WTC11 (cell line): ENCODE measurements at regions not wholly inside any gene's neighbourhood (a gene's known extent, or its start where the extent isn't known, plus 50 kb on each side); places are given as distances from the start of the nearest gene placed in this dataset.

ENCODE experiments used
- ATAC-seq: fragments of 200-7000 bp; cut with Tn5 transposase; 2 replicates; pipeline ENCODE4 v1.10.0; 2021; ENCODE audit warnings: mild to moderate bottlenecking, moderate library complexity
- CTCF ChIA-PET: fragments of 300-600 bp; sonication (Branson Sonifier 250); formaldehyde crosslinking; loops from one replicate; lab custom pipeline; 2021; ENCODE audit warnings: antibody characterized with exemption; lab: Charles Lee
- POLR2A ChIA-PET: fragments of 350-600 bp; sonication (Branson Sonifier 250); formaldehyde crosslinking; loops from one replicate; lab custom pipeline; 2021; ENCODE audit warnings: antibody characterized with exemption; lab: Charles Lee
- DNase-seq: peaks from one replicate; pipeline ENCODE4 v3.0.0; 2021; ENCODE audit warnings: low spot score
- H3K27ac Mint-ChIP-seq: 2 replicates; pipeline ENCODE4 v1.8.0; 2021; ENCODE audit warnings: mixed read lengths
- H3K27me3 Mint-ChIP-seq: 2 replicates; pipeline ENCODE4 v1.8.0; 2021; ENCODE audit warnings: low read depth, mild to moderate bottlenecking, moderate library complexity, mixed read lengths
- H3K36me3 Mint-ChIP-seq: 2 replicates; pipeline ENCODE4 v1.8.0; 2021; ENCODE audit warnings: mixed read lengths
- H3K4me1 Mint-ChIP-seq: 2 replicates; pipeline ENCODE4 v1.8.0; 2022; ENCODE audit warnings: mixed read lengths
- H3K4me3 Mint-ChIP-seq: 2 replicates; pipeline ENCODE4 v1.8.0; 2021; ENCODE audit warnings: mild to moderate bottlenecking, moderate library complexity, mixed read lengths
- H3K9me3 Mint-ChIP-seq: 2 replicates; pipeline ENCODE4 v1.8.0; 2021; ENCODE audit warnings: mixed read lengths
- ATF2 ChIP-seq: sonication (generic); formaldehyde crosslinking; IDR thresholded peaks from 2 replicates; pipeline ENCODE4 v1.8.1; 2022; ENCODE audit warnings: low read depth, missing genetic modification reagents, borderline replicate concordance
- GABPB1 ChIP-seq: sonication (generic); formaldehyde crosslinking; IDR thresholded peaks from 2 replicates; pipeline ENCODE4 v1.8.1; 2023; ENCODE audit warnings: mild to moderate bottlenecking, missing genetic modification reagents
- IRF1 ChIP-seq: sonication (generic); formaldehyde crosslinking; IDR thresholded peaks from 2 replicates; pipeline ENCODE4 v1.8.0; 2023; ENCODE audit warnings: missing genetic modification reagents
- KAT7 ChIP-seq: sonication (generic); formaldehyde crosslinking; IDR thresholded peaks from 2 replicates; pipeline ENCODE4 v1.8.1; 2023; ENCODE audit warnings: missing genetic modification reagents, mild to moderate bottlenecking, borderline replicate concordance
- NR2C2 ChIP-seq: sonication (generic); formaldehyde crosslinking; IDR thresholded peaks from 2 replicates; pipeline ENCODE4 v1.8.0; 2022; ENCODE audit warnings: mild to moderate bottlenecking, missing genetic modification reagents
- OVOL2 ChIP-seq: fragments of 250-450 bp; sonication (Bioruptor Pico); IDR thresholded peaks from 2 replicates; pipeline ENCODE4 v1.9.0; 2021; ENCODE audit warnings: mild to moderate bottlenecking, borderline replicate concordance
- TP53 ChIP-seq: sonication (generic); formaldehyde crosslinking; IDR thresholded peaks from 2 replicates; pipeline ENCODE4 v1.8.1; 2023; ENCODE audit warnings: mild to moderate bottlenecking, missing genetic modification reagents
- ZNF232 ChIP-seq: sonication (generic); formaldehyde crosslinking; IDR thresholded peaks from 2 replicates; pipeline ENCODE4 v1.8.0; 2022; ENCODE audit warnings: mild to moderate bottlenecking, missing genetic modification reagents
- ZNF423 ChIP-seq: fragments of 250-450 bp; sonication (Bioruptor Pico); IDR thresholded peaks from 2 replicates; pipeline ENCODE4 v2.1.2; 2022; ENCODE audit warnings: mild to moderate bottlenecking, moderate library complexity
- TF ChIP-seq, protein P1 (sequence below): fragments of 250-450 bp; sonication (Bioruptor Pico); conservative IDR thresholded peaks from 2 replicates; pipeline ENCODE4 v1.9.0; 2021; ENCODE audit warnings: mild to moderate bottlenecking
- TF ChIP-seq, protein P2 (sequence below): fragments of 250-450 bp; sonication (Bioruptor Pico); IDR thresholded peaks from 2 replicates; pipeline ENCODE4 v1.9.0; 2021; ENCODE audit warnings: mild to moderate bottlenecking
- TF ChIP-seq, protein P3 (sequence below): sonication (generic); formaldehyde crosslinking; IDR thresholded peaks from 2 replicates; pipeline ENCODE4 v1.8.0; 2022; ENCODE audit warnings: missing genetic modification reagents

DNA sequence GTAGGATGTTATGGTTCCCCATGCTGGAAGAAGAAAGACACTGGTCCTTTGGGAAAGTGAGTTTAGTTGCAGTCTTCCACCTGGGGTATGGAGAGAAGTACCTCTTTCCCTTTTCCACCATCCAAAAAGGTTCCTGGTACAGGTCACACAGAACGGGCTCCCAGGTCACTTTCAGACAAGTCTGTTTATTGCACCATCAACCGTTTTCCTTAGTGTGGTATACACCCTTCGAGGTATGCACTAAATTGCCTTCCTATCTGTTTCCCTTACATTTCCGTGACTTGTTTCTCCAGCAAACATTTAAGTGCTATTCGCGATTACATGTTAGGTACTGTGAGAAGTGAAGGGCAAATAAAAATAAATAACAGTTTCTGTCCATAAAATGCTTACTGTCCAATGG, 185.1 kb downstream of the ARL4A start (continued):
- TF ChIP-seq, protein P1, sequence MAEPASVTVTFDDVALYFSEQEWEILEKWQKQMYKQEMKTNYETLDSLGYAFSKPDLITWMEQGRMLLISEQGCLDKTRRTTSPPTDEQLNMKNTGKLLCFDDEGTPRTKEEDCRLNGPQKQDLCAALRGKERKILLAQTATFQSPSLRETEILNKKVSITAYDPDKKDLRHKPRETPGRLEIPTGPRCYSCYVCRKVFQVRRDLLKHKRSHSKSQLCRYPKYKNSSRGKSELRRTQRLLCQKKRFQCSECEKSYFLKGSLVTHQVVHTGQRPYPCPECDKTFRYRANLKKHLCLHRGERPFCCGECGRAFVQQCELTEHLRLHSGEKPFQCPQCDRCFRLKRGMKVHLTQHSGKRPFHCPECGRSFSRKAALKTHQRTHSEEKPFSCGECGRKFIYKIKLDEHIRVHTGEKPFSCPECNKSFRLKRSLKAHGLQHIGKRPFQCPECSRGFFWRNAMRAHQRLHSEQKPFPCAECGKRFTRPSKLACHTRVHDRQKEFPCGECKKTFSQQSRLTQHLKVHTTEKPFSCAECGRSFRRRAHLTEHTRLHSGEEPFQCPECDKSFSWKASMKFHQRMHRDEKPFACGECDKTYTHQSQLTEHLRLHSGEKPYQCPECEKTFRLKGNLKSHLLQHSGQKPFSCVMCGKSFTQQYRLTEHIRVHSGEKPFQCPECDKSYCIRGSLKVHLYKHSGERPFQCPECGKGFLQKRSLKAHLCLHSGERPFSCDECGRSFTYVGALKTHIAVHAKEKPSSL: no peak
- no peak for TF ChIP-seq NR2C2 (CRISPR knock-in tag)
- no peak for TF ChIP-seq KAT7 (CRISPR knock-in tag)
- no peak for TF ChIP-seq ZNF232 (CRISPR knock-in tag)
- no peak for TF ChIP-seq TP53 (CRISPR knock-in tag)
- TF ChIP-seq, protein P2, sequence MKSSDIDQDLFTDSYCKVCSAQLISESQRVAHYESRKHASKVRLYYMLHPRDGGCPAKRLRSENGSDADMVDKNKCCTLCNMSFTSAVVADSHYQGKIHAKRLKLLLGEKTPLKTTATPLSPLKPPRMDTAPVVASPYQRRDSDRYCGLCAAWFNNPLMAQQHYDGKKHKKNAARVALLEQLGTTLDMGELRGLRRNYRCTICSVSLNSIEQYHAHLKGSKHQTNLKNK (CRISPR knock-in tag): no peak
- TF ChIP-seq, protein P3, sequence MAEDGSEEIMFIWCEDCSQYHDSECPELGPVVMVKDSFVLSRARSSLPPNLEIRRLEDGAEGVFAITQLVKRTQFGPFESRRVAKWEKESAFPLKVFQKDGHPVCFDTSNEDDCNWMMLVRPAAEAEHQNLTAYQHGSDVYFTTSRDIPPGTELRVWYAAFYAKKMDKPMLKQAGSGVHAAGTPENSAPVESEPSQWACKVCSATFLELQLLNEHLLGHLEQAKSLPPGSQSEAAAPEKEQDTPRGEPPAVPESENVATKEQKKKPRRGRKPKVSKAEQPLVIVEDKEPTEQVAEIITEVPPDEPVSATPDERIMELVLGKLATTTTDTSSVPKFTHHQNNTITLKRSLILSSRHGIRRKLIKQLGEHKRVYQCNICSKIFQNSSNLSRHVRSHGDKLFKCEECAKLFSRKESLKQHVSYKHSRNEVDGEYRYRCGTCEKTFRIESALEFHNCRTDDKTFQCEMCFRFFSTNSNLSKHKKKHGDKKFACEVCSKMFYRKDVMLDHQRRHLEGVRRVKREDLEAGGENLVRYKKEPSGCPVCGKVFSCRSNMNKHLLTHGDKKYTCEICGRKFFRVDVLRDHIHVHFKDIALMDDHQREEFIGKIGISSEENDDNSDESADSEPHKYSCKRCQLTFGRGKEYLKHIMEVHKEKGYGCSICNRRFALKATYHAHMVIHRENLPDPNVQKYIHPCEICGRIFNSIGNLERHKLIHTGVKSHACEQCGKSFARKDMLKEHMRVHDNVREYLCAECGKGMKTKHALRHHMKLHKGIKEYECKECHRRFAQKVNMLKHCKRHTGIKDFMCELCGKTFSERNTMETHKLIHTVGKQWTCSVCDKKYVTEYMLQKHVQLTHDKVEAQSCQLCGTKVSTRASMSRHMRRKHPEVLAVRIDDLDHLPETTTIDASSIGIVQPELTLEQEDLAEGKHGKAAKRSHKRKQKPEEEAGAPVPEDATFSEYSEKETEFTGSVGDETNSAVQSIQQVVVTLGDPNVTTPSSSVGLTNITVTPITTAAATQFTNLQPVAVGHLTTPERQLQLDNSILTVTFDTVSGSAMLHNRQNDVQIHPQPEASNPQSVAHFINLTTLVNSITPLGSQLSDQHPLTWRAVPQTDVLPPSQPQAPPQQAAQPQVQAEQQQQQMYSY (CRISPR knock-in tag): no peak
- no peak for TF ChIP-seq GABPB1 (CRISPR knock-in tag)

- Mint-ChIP-seq H3K27ac (no peak overlapping the region), H3K27me3 (no peaks in the 10 kb centered on the region), H3K4me1 (no peaks in the 10 kb centered on the region), H3K9me3 (no peaks in the 10 kb centered on the region), H3K4me3 (no peak overlapping the region), H3K36me3 (no peaks in the 10 kb centered on the region)
- CTCF ChIA-PET: interaction anchor here (1.7 kb wide), 1 partner anchor 187 kb away, joined by 6 read pairs; no protein-coding TSS in a partner anchor
- no peak for DNase-seq
- ATAC-seq: no peak
- POLR2A ChIA-PET: interaction anchor here (0.6 kb wide), 1 partner anchor 11 kb away, joined by 3 read pairs; no protein-coding TSS in a partner anchor
- TF ChIP-seq ZNF423 (CRISPR knock-in tag): no peak
- no peak for TF ChIP-seq OVOL2
- TF ChIP-seq, protein P1: no peak
- no peak for TF ChIP-seq IRF1 (CRISPR knock-in tag)
- no peak for TF ChIP-seq GABPB1 (CRISPR knock-in tag)
- TF ChIP-seq, all 79 proteins: peak for 0
These were observed 186.1 kb downstream of the ARL4A start for GRCh38 chr7:12873571-12873970.

- ChIA-PET CTCF (no interaction called here), POLR2A (no interaction called here)
- Mint-ChIP-seq H3K27ac (no peak overlapping the region), H3K4me1 (no peaks in the 10 kb centered on the region), H3K36me3 (no peaks in the 10 kb centered on the region), H3K9me3 (no peaks in the 10 kb centered on the region), H3K4me3 (no peak overlapping the region), H3K27me3 (no peaks in the 10 kb centered on the region)
- no peak for ATAC-seq
- no peak for TF ChIP-seq ATF2 (CRISPR knock-in tag)
- DNase-seq: no peak
These were observed 191.7 kb downstream of the ARL4A start for GRCh38 chr7:12879139-12879538.
